HG03097 (cell line): ENCODE measurements at regions not wholly inside any gene's neighbourhood (a gene's known extent, or its start where the extent isn't known, plus 50 kb on each side); places are given as distances from the start of the nearest gene placed in this dataset.
A peak's percentile ranks its signal among the peaks of the same experiment; 100 is the strongest.

Experiments used
- ATAC-seq: cut with Tn5 transposase; IDR thresholded peaks from one replicate; pipeline ENCODE4 v1.9.1; 2021; ENCODE audit not compliant: unreplicated experiment, low FRiP score

- no peak for ATAC-seq
Measured at GRCh38 chr6:3997177-3997770, 81.7 kb downstream of the FAM217A start.

DNA sequence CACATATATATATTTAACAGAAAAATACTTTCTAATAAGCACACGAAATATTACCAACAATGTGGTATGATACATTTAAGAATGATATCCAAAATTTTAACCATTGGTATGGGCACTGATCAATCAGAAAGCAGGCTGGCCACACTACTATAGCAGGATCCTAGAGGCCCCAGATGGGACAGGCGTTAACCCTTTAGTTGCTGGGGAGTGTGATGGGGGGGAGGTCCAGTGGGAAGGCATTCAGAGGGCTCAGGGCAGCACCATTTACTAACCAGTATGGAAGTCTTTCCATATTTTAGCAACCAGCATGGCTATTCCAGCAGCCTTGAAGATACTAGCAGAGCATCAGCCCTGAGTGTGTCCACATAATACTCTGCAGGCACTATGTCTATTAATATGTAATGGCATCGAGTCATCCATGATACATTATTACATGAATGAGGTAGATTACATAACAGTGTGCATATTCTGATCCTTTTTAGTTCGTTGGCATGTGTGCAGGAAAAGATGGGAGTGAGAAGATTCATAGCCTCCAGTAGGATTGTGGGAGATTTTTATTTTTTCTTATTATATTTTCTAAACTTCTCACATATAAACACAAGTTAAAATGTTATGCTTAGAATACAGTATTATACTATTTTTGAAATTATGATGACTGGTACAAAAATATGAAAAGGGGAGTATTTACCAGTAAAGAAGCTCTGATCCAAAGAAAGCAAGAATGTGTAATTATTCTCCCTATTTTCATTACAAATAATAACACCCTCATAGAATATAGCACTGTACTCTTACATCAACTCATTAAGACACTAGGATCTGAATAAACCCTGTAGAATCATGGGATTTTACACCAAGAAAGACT, 78.9 kb downstream of the FAM217A start:
- no peak for ATAC-seq

DNA sequence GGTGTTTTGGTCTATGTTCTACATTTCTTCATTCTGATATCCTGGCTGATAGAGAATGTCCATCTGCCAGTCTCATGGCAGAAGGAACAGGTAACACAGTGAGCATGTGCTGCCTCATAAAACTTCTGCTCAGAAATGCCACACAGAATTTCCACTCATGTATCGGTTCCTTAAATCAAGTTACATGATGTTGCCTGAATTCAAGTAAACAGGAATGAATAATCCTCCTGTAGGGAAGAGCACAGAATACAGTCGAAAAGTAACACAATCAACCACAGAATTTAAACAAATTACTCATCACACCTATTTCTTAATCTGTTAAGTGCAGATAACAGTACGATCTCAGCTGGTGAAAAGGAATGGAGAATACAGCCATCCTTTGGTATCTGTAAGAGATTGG, 74.7 kb downstream of the FAM217A start:
- ATAC-seq = no peak

DNA sequence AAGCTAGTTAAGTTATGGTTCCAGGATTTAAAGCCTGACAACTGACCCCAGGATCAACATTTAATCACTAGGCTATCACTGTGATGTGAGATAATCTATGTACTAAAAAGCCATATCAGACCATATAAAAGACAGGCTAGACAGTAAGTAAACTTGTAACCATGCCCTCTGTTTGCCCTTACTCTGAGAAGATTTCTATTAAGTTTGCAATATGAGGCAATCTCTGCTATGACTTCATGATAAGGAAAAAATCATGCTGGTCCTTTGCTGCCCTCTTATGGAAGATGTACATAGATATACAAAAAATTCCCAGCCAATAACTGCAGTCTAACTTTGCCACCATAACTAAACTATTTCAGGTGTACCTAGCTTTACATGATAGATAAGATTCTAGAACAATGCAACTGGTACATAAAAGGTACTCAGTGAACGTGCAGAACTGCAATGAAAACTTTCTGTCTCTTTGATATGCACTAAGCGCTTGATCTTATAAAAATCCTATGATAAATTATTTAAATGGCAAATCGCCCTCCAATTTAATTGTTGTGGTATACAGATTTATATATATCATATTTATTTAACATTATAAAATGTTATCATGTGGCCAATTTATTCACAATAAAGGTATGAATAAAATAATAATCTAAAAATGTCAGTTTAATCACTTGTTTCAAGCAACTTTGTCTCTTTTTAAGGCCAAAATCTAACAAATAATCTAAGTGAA, 70.5 kb downstream of the FAM217A start:
- ATAC-seq = no peak

DNA sequence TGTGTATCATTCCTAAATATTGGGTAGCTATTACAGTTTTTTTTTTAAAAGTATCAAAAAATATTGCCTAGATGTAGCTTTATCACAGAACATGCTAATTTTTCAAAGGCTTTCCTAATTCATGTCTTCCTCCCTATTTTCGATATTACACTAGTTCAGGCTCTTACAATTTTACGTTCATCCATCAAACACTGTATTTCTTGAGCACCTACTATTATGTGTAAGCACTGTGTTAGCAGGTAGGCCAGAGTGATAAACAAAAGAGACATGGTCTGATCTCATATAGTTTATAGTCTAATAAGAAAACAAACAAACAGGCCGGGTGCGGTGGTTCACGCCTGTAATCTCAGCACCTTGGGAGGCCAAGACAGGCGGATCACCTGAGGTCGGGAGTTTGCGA, 69.5 kb downstream of the FAM217A start:
- ATAC-seq = no peak

DNA sequence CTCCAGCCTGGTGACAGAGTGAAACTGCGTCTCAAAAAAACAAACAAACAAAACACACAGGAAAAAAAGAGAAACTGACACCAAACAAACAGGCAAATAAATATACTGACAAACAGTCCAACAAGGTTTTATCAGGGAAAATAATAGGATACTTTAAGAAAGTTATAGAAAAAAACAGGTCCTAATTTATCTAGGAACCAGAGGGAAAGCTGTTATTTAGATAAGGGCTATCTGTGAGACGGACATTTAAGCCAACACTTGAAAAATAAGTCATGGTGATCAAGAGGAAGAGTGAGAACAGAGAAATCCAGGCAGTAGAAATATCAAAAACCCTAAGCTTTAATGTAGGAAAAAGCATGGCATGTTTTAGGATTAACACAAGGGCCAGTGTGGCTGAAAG, 68.9 kb downstream of the FAM217A start:
- ATAC-seq = no peak

DNA sequence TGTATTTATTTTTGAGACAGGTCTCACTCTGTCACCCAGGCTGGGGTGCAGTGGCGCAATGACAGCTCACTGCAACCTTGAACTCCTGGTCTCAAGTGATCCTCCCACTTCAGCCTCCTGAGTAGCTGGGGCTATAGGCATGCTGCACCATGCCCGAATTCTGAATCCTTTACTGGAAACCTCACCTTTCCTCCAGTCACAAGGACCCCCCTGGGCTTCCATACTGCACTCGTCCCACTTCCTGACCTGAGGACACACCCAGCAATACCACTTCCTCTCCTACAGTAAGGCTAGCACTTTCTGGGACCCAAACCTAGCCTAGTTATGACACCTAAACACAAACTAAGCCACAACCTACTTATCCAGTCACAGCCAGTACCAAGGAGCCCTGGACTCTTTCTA, 68.2 kb downstream of the FAM217A start:
- ATAC-seq = no peak

- no peak for ATAC-seq
Measured at GRCh38 chr6:4012826-4013225, 66.1 kb downstream of the FAM217A start.

- no peak for ATAC-seq
Measured at GRCh38 chr6:4017058-4017739, 61.7 kb downstream of the FAM217A start.

DNA sequence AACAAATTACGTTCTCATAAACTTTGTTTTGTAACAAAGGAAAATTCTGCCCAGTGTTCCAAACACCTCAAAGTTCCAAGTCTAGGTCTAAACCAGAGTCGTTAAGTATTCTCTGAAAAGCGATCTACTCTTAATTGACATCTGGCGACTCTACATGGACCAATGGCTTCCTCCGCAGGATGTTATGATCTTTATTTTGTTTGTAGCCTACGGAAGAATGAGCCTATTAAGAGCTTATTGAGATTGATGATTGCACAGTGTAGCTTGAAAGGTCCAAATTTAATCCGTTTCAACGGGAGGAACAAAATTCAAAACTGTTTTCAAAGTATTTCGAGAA, 61.1 kb downstream of the FAM217A start:
- ATAC-seq = no peak

DNA sequence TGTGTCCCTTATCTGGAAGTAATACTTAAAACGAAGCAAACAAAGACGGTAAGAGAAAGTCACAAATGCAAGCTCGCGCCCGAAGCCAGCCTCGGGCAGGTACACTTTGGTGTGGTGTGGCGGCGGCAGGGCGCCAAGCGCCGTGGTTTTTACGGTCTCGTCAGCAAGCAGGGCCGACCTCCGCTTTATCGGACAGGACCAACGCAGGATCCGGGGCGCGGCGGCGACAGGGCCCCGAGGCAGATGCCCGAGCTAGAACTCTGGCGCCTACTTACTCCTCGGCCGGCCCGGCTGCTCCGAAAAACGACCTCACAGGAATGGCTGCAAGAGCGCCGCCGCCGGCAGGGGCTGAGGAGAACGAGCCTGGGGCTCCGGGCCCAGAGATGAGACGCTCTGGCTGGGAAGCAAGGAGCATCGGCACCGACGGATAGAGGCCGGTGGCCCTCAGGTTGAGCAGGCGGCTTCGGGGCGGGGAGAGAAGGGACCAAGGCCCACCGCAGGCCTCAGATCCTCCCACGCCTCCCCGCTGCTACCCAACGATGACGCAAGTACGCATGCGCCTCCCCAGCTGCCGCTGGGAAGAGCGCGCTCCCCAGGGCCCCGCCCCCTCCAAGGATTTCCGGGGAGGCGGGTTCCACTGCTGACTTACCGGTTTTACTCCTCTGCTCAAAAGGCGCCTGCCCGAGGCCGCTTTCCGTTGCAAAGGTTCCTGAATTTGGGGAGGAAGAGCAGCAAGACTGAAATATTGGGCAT, 60.6 kb downstream of the FAM217A start:
- ATAC-seq = peak; percentile 58
